HL-60 (cell line): ENCODE measurements at regions not wholly inside any gene's neighbourhood (a gene's known extent, or its start where the extent isn't known, plus 50 kb on each side); places are given as distances from the start of the nearest gene placed in this dataset.

Experiments
- DNase-seq, 2 experiments: peaks; one replicate each; pipeline ENCODE4 v3.0.0-alpha.2; 2010 to 2020; ENCODE audit warnings: low read depth in 1 of 2, low spot score in 1 of 2
- H3K27ac ChIP-seq: fragments of 250-450 bp; sonication (Bioruptor Pico); replicated peaks from 2 replicates; pipeline ENCODE4 v1.5.1; 2020; ENCODE audit warnings: mild to moderate bottlenecking, moderate library complexity
- H3K27me3 ChIP-seq: fragments of 250-450 bp; sonication (Bioruptor Pico); 2 replicates; pipeline ENCODE4 v1.5.1; 2021; ENCODE audit warnings: mild to moderate bottlenecking, moderate library complexity; ENCODE audit not compliant: insufficient read depth, poor library complexity, severe bottlenecking
- H3K4me3 ChIP-seq: replicated peaks from 2 replicates; pipeline ENCODE4 v1.5.1; 2011; ENCODE audit warnings: mild to moderate bottlenecking, control low read depth, low read length; ENCODE audit not compliant: insufficient read depth
- CTCF ChIP-seq: IDR thresholded peaks from one replicate; pipeline ENCODE4 v1.5.1; 2011; ENCODE audit warnings: low read length, control low read depth, inconsistent platforms; ENCODE audit not compliant: insufficient read depth
- GABPA ChIP-seq: IDR thresholded peaks from 2 replicates; pipeline ENCODE4 v1.6.1; 2012; ENCODE audit warnings: low read depth
- POLR2AphosphoS5 ChIP-seq: IDR thresholded peaks from 2 replicates; pipeline ENCODE4 v1.6.1; 2012; ENCODE audit warnings: low read depth
- REST ChIP-seq: IDR thresholded peaks from 2 replicates; pipeline ENCODE4 v1.6.1; 2012; ENCODE audit warnings: low read depth; ENCODE audit not compliant: insufficient replicate concordance
- SPI1 ChIP-seq: IDR thresholded peaks from 2 replicates; pipeline ENCODE4 v1.6.1; 2012; ENCODE audit warnings: low read depth, mild to moderate bottlenecking, borderline replicate concordance

GRCh38 chr15:61644550-61644949 lies 415.4 kb upstream of the RORA start:
- TF ChIP-seq GABPA, result no peak
- H3K4me3 ChIP-seq, result no peak overlapping the region
- H3K27me3 ChIP-seq, result no peaks in the 10 kb centered on the region
- no peak overlapping the region for H3K27ac ChIP-seq
- no peak for DNase-seq

- H3K4me3 ChIP-seq, result no peak overlapping the region
- DNase-seq, result no peak
- H3K27me3 ChIP-seq, result no peaks in the 10 kb centered on the region
- no peak overlapping the region for H3K27ac ChIP-seq
- TF ChIP-seq CTCF, result no peak
- no peak for TF ChIP-seq SPI1
- no peak for TF ChIP-seq REST
- no peak for TF ChIP-seq POLR2AphosphoS5
- no peak for TF ChIP-seq GABPA
Measured at GRCh38 chr15:61641645-61642044, 412.5 kb upstream of the RORA start.

- H3K27me3 ChIP-seq, result no peaks in the 10 kb centered on the region
- TF ChIP-seq POLR2AphosphoS5, result no peak
- TF ChIP-seq SPI1, result no peak
- no peak for TF ChIP-seq GABPA
- no peak for TF ChIP-seq CTCF
- no peak for TF ChIP-seq REST
- no peak overlapping the region for H3K4me3 ChIP-seq
- DNase-seq, result no peak
- no peak overlapping the region for H3K27ac ChIP-seq
Measured at GRCh38 chr15:61640756-61641155, 411.7 kb upstream of the RORA start.

GRCh38 chr15:61639491-61639890 lies 410.4 kb upstream of the RORA start:
- H3K27ac ChIP-seq, result no peak overlapping the region
- TF ChIP-seq SPI1 (no peak), GABPA (no peak), REST (no peak), POLR2AphosphoS5 (no peak), CTCF (no peak)
- no peaks in the 10 kb centered on the region for H3K27me3 ChIP-seq
- no peak for DNase-seq
- H3K4me3 ChIP-seq, result no peak overlapping the region
